Hindlimb muscle (tissue), 1 donor: ENCODE measurements at regions not wholly inside any gene's neighbourhood (a gene's known extent, or its start where the extent isn't known, plus 50 kb on each side); places are given as distances from the start of the nearest gene placed in this dataset.

Source experiments
- DNase-seq: peaks from one replicate; pipeline ENCODE4 v3.0.0-alpha.2; 2013

- DNase-seq = no peak
Measured at GRCh38 chr12:18899678-18900317, 161.9 kb downstream of the CAPZA3 start.

GRCh38 chr12:18905134-18905533 lies 167.2 kb downstream of the CAPZA3 start:
- no peak for DNase-seq

- DNase-seq = peak; percentile 17
Measured at GRCh38 chr12:18906395-18906794, 168.5 kb downstream of the CAPZA3 start.

GRCh38 chr12:18907127-18907526 lies 169.2 kb downstream of the CAPZA3 start:
- DNase-seq = peak; percentile 64

DNA sequence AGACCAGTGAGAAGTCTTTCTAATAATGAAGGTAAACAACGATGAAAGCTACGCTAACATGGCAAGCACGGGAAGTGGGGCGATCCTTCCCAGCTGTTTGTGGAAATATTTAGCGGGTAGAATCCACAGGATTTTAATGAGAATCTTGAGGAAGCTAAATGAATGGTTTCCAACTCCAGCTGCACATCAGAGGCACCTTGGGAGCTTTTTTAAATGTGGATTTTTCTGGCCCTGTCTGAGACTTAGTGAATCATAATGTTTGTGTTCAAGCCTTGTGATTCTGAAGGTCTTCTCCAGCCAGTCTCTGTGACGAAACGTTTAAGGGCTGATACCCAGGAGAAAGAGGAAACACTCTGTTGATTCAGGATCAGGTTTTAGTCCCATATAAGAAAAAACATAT lies 169.8 kb downstream of the CAPZA3 start:
- peak; percentile 52 for DNase-seq

GRCh38 chr12:18908191-18908590 lies 170.3 kb downstream of the CAPZA3 start:
- DNase-seq = peak; percentile 31

DNA sequence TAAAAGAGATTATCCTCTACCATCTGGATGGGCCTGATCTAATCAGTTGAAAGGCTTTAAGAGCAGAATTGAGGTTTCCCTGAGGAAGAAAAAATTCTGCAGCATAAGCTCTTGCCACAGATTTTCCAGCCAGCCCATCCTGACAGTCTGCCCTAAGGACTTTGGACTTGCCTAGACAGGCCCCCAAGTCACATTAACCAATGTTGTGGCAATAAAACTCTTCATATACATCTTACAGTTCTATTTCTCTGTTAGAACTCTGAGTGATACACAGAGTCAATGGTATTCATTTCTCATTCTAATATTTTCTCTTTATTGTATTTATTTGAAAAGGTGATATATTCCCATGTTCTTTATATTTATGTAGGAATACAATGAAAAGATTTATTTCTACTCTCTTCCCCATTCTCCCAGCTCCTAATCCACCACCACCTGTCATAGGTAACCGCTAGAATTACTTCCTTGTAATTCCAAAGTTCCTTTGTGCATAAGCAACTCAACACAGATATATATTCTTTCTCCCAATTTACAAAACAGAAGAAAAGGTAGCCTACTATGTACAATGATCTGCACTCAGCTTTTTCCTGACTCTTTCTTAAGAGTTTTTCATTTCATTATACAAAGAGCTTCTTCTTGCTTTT lies 182.1 kb downstream of the CAPZA3 start:
- DNase-seq = no peak

DNA sequence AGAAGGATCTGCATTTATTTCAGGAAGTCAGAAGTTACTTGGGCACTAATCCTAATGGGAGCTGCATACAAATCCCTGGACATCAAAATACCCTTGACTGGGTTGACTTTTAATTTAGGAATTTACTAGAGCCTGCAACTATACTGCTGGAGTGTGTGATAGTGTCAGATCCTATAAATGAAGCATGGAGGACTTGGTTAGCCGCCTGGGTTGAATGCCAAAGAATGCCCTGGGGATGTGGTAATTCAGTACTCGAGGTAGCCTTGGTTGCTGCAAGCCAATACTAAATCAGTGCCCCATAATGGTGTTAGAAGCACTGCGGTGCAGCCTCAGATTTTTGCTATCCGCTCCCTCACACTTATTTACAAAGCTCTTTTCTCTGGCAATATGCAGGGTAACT lies 184.9 kb downstream of the CAPZA3 start:
- no peak for DNase-seq

DNA sequence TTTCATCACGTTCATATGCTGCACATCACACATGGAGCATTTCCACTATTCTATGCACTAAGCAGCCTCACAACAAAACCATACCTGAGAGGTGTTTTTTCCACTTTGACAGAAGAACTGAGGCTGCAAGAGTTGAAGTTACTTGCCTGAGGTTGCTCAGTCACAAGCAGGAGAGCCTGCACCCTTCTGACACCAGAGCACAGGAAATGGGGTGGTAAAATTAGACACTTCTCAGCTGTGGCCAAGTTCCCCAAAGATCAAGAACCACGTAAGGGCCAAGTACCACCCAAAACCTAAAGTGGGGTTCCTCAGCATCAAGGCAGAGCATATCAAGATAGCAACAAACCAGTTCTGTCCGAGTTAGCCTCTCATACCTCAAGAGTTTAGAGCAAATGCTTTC lies 185.8 kb downstream of the CAPZA3 start:
- no peak for DNase-seq

GRCh38 chr12:18926188-18926587 lies 188.3 kb downstream of the CAPZA3 start:
- DNase-seq = no peak

- peak; percentile 68 for DNase-seq
Measured at GRCh38 chr12:18932211-18932610, 194.3 kb downstream of the CAPZA3 start.

- DNase-seq = no peak
Measured at GRCh38 chr12:18932715-18933114, 194.8 kb downstream of the CAPZA3 start.

GRCh38 chr12:18935371-18935965 lies 194.1 kb upstream of the PLEKHA5 start:
- no peak for DNase-seq

DNA sequence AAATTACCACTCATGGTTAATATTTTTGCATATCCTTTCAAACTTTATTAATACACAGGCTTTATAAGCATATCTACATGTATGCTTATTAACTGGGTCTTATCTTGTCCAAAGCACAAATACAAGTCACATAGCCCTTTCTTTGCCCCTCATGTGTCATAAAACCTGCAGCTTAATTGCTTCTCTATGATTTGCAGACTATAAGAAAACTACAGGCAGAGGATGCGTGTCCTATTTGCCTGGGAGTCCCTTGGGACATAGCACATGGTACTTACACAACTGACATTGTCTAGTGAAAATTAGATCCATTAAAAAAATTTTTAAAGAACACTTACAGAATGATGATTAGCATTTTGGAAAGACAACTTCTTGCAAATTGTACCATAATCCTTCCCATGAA lies 190.5 kb upstream of the PLEKHA5 start:
- DNase-seq = no peak

DNA sequence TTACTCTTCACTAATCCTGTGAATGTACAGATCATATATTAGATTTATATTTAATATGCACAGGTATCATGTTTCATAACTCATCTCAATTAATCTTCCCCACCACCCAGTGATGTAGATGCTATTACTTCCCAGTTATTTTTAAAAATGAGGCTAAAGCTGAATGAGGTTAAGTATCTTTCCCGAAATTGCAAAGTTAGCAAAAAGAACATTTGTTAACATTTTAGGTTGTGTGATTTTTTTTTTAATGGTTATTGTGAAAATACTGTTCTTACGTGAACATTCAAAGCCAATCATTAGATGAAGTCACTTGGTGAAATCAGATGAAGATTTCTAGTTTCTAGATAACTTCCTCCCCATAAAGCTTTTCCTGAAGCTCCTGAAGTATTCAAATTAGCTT lies 186.9 kb upstream of the PLEKHA5 start:
- DNase-seq = no peak

DNA sequence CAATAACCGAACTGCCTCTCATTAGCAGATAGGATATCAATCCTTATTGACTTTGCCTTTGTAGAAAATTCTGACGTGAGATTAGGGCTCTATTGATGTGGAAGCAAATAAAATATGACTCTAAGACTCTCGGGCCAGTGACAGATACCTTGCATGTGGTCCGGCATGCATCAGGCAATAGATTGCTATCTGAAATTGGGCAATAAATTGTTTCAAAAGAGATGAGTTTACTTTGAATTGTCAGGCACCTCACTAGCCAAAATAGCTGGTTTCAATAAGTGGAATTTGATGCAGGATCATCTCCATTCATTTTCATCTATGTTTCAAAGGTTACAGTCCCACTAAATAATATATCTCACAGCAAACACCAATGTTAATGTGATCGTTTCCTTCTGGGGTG lies 186.3 kb upstream of the PLEKHA5 start:
- DNase-seq = no peak

- no peak for DNase-seq
Measured at GRCh38 chr12:18946106-18946505, 183.4 kb upstream of the PLEKHA5 start.

DNA sequence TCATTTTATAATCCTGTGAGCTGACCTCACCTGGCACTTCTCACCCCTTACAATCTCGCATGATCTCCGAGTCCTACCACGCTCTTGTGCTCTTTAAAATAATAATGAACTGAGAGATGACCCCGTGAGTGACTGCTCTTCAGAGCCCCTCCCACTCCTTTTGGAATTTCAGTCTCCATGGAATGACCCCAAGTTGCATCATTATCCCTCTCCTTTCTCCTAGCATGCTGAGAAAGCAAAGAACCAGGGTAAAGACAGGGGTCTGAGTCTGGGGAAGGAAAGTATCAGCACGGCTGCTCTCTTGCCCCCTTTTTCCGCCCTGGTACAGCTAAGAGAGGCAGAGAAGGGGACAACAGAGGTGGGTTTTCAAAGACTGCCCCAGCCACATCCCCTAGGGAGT lies 178.3 kb upstream of the PLEKHA5 start:
- DNase-seq = no peak

DNA sequence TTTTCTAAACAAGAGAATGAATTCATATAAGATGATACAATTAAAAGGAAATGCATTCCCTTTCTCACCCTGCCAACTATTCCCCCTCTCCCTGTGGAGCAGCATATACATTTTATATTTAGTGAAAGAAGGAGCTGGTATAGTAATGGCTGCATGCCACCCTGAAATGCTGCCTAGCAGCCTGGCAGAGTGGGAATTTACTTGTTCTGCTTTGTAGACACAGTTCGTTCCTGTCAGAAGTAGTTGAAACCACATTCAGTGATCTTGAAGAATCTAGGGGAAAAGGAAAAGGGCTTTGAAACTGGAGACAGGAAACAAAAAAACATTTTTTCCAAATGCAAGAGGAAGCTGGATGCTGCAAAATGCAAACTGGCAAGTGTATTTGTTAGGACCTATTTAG lies 176.0 kb upstream of the PLEKHA5 start:
- DNase-seq = no peak

DNA sequence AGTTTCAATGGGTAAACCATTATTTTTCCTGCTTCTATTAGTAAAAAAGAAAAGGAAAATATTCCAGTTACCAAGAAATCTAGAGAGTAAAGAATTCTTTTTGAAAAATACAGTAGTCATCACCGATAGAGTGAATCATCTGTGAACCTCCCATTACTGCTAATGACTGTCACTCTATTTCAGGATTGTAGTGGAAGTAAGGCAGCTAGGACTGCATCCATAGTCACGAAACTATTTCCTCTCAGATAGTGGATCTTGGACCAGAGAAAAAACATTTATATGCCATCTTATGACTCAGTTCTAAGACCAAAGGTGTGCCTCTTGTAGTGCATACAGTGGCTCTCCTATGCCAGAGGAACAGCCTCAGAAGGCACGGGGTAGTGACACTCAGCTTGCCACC lies 173.9 kb upstream of the PLEKHA5 start:
- DNase-seq = no peak

- no peak for DNase-seq
Measured at GRCh38 chr12:18965203-18965602, 164.3 kb upstream of the PLEKHA5 start.

DNA sequence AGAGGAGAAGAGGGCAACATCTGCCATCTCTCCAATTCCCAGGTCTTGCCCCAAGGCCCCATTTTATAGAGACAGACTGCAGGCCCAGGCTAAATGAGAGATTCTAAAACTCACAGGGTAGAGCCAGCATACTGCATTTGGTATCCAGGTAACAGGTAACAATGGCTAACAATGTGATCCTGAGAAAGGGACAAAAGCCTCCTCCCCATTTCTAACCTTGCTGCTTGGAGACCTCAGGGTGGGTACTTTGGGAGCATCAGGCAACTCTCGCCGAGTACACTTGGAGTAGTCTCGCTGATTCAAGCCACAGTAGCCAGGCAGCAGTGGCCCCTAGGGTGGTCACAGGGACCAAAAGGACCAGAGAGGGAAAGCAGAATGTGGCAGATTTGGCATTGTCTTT lies 162.6 kb upstream of the PLEKHA5 start:
- DNase-seq = no peak

- no peak for DNase-seq
Measured at GRCh38 chr12:18967814-18968213, 161.7 kb upstream of the PLEKHA5 start.

- no peak for DNase-seq
Measured at GRCh38 chr12:18969512-18969911, 160.0 kb upstream of the PLEKHA5 start.
